Panc1 (cell line): ENCODE measurements at regions not wholly inside any gene's neighbourhood (a gene's known extent, or its start where the extent isn't known, plus 50 kb on each side); places are given as distances from the start of the nearest gene placed in this dataset.

Experiments used
- CTCF ChIP-seq: fragments of 450-650 bp; IDR thresholded peaks from 2 replicates; pipeline ENCODE4 v1.5.1; 2017; ENCODE audit warnings: mild to moderate bottlenecking
- POLR2AphosphoS5 ChIP-seq: IDR thresholded peaks from 2 replicates; pipeline ENCODE4 v1.6.1; 2012; ENCODE audit warnings: mild to moderate bottlenecking, low read depth, low read length, moderate library complexity

GRCh38 chr17:5866978-5867377 lies 203.2 kb upstream of the WSCD1 start:
- TF ChIP-seq CTCF: no peak
- TF ChIP-seq POLR2AphosphoS5: no peak
